HepG2 (cell line): ENCODE measurements at regions not wholly inside any gene's neighbourhood (a gene's known extent, or its start where the extent isn't known, plus 50 kb on each side); places are given as distances from the start of the nearest gene placed in this dataset.
A peak's percentile ranks its signal among the peaks of the same experiment; 100 is the strongest.

Source experiments
- ATAC-seq: fragments of 200-7000 bp; cut with Tn5 transposase; 3 replicates; pipeline ENCODE4 v1.9.1; 2020; ENCODE audit warnings: mild to moderate bottlenecking, moderate library complexity
- BruUV-seq: library from RNA; stranded (reverse); fragments of 400-500 nt; replicated peaks from 2 replicates; lab custom pipeline; 2021; lab: Mats Ljungman, UMichigan
- CTCF ChIA-PET: fragments of 300-600 bp; formaldehyde crosslinking; extraction: SDS; loops from one replicate; lab custom pipeline; 2021; ENCODE audit warnings: low total read pairs, inconsistent platforms, low intra/inter-chr PET ratio; lab: Yijun Ruan, JAX
- POLR2A ChIA-PET: fragments of 350-600 bp; sonication (Branson Sonifier 250); formaldehyde crosslinking; loops from one replicate; lab custom pipeline; 2020; ENCODE audit warnings: antibody characterized with exemption, inconsistent platforms; lab: Yijun Ruan, JAX
- DNase-seq: peaks from one replicate; pipeline ENCODE4 v3.0.0-alpha.2; 2015; ENCODE audit warnings: low spot score
- FAIRE-seq: peaks from 3 replicates; lab custom pipeline; 2011; peaks lifted over from hg19 to GRCh38; lab: Jason Lieb, UNC
- H2AFZ ChIP-seq: one replicate; pipeline ENCODE4 v1.6.1; 2011; ENCODE audit warnings: low read length, inconsistent platforms
- H3K27ac ChIP-seq: fragments of 300-600 bp; 3 replicates; pipeline ENCODE4 v1.8.0; 2011; ENCODE audit warnings: mixed run types, mild to moderate bottlenecking, mixed read lengths, low read length, inconsistent platforms; ENCODE audit not compliant: insufficient read depth; ENCODE audit errors: extremely low read length
- H3K27me3 ChIP-seq, 2 experiments: fragments of 200-600 bp in 1 of 2; 2 replicates in 1 of 2; 3 replicates in 1 of 2; pipeline versions ENCODE4 v1.6.0 to v1.8.0; 2011; ENCODE audit warnings: low read length in 2 of 2, mild to moderate bottlenecking in 2 of 2, moderate library complexity in 2 of 2, inconsistent platforms in 1 of 2; ENCODE audit not compliant: insufficient read depth in 2 of 2, control insufficient read depth in 1 of 2
- H3K36me3 ChIP-seq, 2 experiments: fragments of 200-600 bp in 1 of 2; replicated peaks in 1 of 2; 2 replicates in 1 of 2; 3 replicates in 1 of 2; pipeline versions ENCODE4 v1.5.1 to v1.8.0; 2011; ENCODE audit warnings: low read length in 2 of 2, inconsistent platforms in 1 of 2; ENCODE audit not compliant: insufficient read depth in 2 of 2, control insufficient read depth in 1 of 2
- H3K4me1 ChIP-seq: 2 replicates; pipeline ENCODE4 v1.5.1; 2012; ENCODE audit warnings: low read length, inconsistent platforms; ENCODE audit not compliant: insufficient read depth
- H3K4me2 ChIP-seq: 2 replicates; pipeline ENCODE4 v1.6.0; 2011; ENCODE audit warnings: low read depth, low read length, inconsistent platforms
- H3K4me3 ChIP-seq, 3 experiments: fragments of 200-600 bp in 1 of 3; sonication (generic), shearing (Covaris generic) in 1 of 3; replicated peaks in 1 of 3; 2 replicates each; pipeline ENCODE4 v1.5.1; 2011 to 2016; ENCODE audit warnings: low read length in 3 of 3, inconsistent platforms in 2 of 3, low read depth in 2 of 3, mild to moderate bottlenecking in 2 of 3, control low read depth in 1 of 3, mixed read lengths in 1 of 3; ENCODE audit not compliant: insufficient read depth in 1 of 3
- H3K79me2 ChIP-seq: one replicate; pipeline ENCODE4 v1.6.1; 2011; ENCODE audit warnings: low read length, inconsistent platforms; ENCODE audit not compliant: insufficient read depth
- H3K9ac ChIP-seq: 2 replicates; pipeline ENCODE4 v1.6.0; 2011; ENCODE audit warnings: mild to moderate bottlenecking, low read depth, low read length, inconsistent platforms; ENCODE audit not compliant: insufficient read depth
- H3K9me3 ChIP-seq: 2 replicates; pipeline ENCODE4 v1.5.1; 2012; ENCODE audit warnings: mild to moderate bottlenecking, low read length
- H4K20me1 ChIP-seq: 2 replicates; pipeline ENCODE4 v1.6.0; 2011; ENCODE audit warnings: inconsistent platforms, mild to moderate bottlenecking, low read length, moderate library complexity; ENCODE audit not compliant: insufficient read depth
- IRF2 ChIP-seq: IDR thresholded peaks from 2 replicates; pipeline ENCODE4 v1.6.1; 2018; ENCODE audit warnings: missing genetic modification reagents, missing compliant biosample characterization
- PRPF4 ChIP-seq: fragments of 200-400 bp; formaldehyde crosslinking; IDR thresholded peaks from 2 replicates; pipeline ENCODE4 v1.6.1; 2016; ENCODE audit warnings: low read length, low read depth; ENCODE audit not compliant: poor library complexity, severe bottlenecking
- RFXAP ChIP-seq: sonication (generic); formaldehyde crosslinking; IDR thresholded peaks from 2 replicates; pipeline ENCODE4 v1.4.0; 2020; ENCODE audit warnings: missing genetic modification reagents, borderline replicate concordance
- TCF12 ChIP-seq, 2 experiments: fragments of 450-650 bp in 1 of 2; sonication (generic) in 1 of 2; formaldehyde crosslinking in 1 of 2; IDR thresholded peaks; 2 replicates each; pipeline versions ENCODE4 v1.6.1 to v1.8.0; 2017 to 2022; ENCODE audit warnings: antibody characterized with exemption in 1 of 2, mild to moderate bottlenecking in 1 of 2, missing genetic modification reagents in 1 of 2, moderate library complexity in 1 of 2
- ZBTB38 ChIP-seq: sonication (generic); formaldehyde crosslinking; IDR thresholded peaks from 2 replicates; pipeline ENCODE4 v1.5.1; 2020; ENCODE audit warnings: mild to moderate bottlenecking, missing genetic modification reagents
- ZNF20 ChIP-seq: sonication (generic); formaldehyde crosslinking; IDR thresholded peaks from 2 replicates; pipeline ENCODE4 v1.4.0; 2020; ENCODE audit warnings: mild to moderate bottlenecking, moderate library complexity, missing genetic modification reagents
- WGBS: methylation state at CpG from one replicate; pipeline ENCODE4 v1.1.6; 2017; ENCODE audit warnings: low lambda C conversion rate; 5-methylcytosine and 5-hydroxymethylcytosine counted together
- in situ Hi-C: cut with HindIII; loops from 2 replicates; pipeline ENCODE4 v1.10.0; 2017; ENCODE audit warnings: low pct_unique_long_range_greater_than_20kb; ENCODE audit not compliant: extremely low pct_ligation_motif_present
- intact Hi-C: fragments of 100-400 bp; cut with micrococcal nuclease; formaldehyde crosslinking; loops from one replicate; pipeline ENCODE4 v1.10.0; 2022; ENCODE audit not compliant: unreplicated experiment
- TF ChIP-seq, protein P1 (sequence below): sonication (generic); formaldehyde crosslinking; IDR thresholded peaks from 2 replicates; pipeline ENCODE4 v1.5.0; 2020; ENCODE audit warnings: mild to moderate bottlenecking, missing genetic modification reagents, borderline replicate concordance
- TF ChIP-seq, protein P2 (sequence below): sonication (generic); formaldehyde crosslinking; IDR thresholded peaks from 2 replicates; pipeline ENCODE4 v1.8.1; 2023; ENCODE audit warnings: missing genetic modification reagents, mild to moderate bottlenecking, borderline replicate concordance
- TF ChIP-seq, protein P3 (sequence below): IDR thresholded peaks from 2 replicates; pipeline ENCODE4 v1.6.1; 2016
- TF ChIP-seq, protein P4 (sequence below): sonication (generic); formaldehyde crosslinking; IDR thresholded peaks from 2 replicates; pipeline ENCODE4 v1.9.0; 2021; ENCODE audit warnings: missing genetic modification reagents, borderline replicate concordance
- TF ChIP-seq, protein P5 (sequence below): sonication (generic); formaldehyde crosslinking; IDR thresholded peaks from 2 replicates; pipeline ENCODE4 v1.8.0; 2022; ENCODE audit warnings: low read depth, missing genetic modification reagents
- TF ChIP-seq, protein P6 (sequence below): sonication (generic); formaldehyde crosslinking; IDR thresholded peaks from 2 replicates; pipeline ENCODE4 v1.8.1; 2023; ENCODE audit warnings: mild to moderate bottlenecking, missing genetic modification reagents, borderline replicate concordance

DNA sequence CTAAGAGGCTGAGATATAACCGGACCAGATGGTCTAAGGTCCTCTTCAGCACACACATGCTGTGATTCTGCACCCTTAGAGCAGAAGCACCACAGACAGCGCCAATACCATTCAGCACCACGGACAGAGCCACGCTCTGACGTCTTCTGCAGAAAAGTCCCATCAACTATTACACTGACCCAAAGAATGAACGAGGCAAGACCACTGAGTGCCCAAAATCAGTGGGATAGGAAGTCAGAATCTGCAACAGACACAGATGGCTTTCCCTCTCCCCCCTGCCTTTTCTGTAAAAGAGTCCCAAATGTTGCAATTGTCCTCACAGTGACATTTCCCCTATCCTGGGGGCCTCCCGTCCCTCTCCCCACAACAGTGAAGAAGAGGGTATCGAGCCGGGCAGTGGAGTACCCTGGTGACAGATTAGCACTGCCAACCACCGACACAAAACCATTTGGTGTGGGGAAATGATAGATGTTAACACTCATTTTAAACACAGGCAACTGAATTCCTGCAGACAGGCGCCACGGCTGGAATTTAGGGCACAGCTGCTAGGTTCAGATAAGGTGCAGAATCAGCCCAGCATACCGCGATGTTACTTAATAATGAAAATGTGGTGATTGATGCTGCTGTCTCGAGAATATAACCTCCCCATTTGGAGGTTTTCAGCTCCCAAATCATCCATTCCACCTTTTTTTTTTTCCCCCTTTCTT is 66.6 kb upstream of the CTNNBL1 start:
- H2AFZ ChIP-seq: no peak overlapping the region
- H3K9ac ChIP-seq: no peak overlapping the region
- ChIA-PET CTCF (no interaction called here), POLR2A (no interaction called here)
- peaks cover 15% of the 10 kb centered on the region for H3K4me1 ChIP-seq
- no peak overlapping the region for H3K4me3 ChIP-seq
- peaks cover 4% of the 10 kb centered on the region; the same call in 1 of the 2 replicates for H4K20me1 ChIP-seq
- H3K27ac ChIP-seq: no peak overlapping the region
- H3K9me3 ChIP-seq: no peaks in the 10 kb centered on the region
- in situ Hi-C loops: no loop called here
- BruUV-seq: no TSS peak
- no peaks in the 10 kb centered on the region for H3K27me3 ChIP-seq
- WGBS: 26% methylated on average over 15 of the region's 15 CpGs
- H3K36me3 ChIP-seq: no peaks in the 10 kb centered on the region
- peak; percentile 89 for FAIRE-seq
- intact Hi-C loops: no loop called here
- no peak overlapping the region for H3K4me2 ChIP-seq
- DNase-seq: peak; percentile 61
- H3K79me2 ChIP-seq: no peaks in the 10 kb centered on the region
- ATAC-seq: peak; percentile 73
- TF ChIP-seq, protein P1, sequence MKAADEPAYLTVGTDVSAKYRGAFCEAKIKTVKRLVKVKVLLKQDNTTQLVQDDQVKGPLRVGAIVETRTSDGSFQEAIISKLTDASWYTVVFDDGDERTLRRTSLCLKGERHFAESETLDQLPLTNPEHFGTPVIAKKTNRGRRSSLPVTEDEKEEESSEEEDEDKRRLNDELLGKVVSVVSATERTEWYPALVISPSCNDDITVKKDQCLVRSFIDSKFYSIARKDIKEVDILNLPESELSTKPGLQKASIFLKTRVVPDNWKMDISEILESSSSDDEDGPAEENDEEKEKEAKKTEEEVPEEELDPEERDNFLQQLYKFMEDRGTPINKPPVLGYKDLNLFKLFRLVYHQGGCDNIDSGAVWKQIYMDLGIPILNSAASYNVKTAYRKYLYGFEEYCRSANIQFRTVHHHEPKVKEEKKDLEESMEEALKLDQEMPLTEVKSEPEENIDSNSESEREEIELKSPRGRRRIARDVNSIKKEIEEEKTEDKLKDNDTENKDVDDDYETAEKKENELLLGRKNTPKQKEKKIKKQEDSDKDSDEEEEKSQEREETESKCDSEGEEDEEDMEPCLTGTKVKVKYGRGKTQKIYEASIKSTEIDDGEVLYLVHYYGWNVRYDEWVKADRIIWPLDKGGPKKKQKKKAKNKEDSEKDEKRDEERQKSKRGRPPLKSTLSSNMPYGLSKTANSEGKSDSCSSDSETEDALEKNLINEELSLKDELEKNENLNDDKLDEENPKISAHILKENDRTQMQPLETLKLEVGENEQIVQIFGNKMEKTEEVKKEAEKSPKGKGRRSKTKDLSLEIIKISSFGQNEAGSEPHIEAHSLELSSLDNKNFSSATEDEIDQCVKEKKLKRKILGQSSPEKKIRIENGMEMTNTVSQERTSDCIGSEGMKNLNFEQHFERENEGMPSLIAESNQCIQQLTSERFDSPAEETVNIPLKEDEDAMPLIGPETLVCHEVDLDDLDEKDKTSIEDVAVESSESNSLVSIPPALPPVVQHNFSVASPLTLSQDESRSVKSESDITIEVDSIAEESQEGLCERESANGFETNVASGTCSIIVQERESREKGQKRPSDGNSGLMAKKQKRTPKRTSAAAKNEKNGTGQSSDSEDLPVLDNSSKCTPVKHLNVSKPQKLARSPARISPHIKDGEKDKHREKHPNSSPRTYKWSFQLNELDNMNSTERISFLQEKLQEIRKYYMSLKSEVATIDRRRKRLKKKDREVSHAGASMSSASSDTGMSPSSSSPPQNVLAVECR: peak; percentile 85
- TF ChIP-seq, protein P2, sequence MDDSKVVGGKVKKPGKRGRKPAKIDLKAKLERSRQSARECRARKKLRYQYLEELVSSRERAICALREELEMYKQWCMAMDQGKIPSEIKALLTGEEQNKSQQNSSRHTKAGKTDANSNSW (CRISPR knock-in tag): peak; percentile 99
- TF ChIP-seq, protein P3, sequence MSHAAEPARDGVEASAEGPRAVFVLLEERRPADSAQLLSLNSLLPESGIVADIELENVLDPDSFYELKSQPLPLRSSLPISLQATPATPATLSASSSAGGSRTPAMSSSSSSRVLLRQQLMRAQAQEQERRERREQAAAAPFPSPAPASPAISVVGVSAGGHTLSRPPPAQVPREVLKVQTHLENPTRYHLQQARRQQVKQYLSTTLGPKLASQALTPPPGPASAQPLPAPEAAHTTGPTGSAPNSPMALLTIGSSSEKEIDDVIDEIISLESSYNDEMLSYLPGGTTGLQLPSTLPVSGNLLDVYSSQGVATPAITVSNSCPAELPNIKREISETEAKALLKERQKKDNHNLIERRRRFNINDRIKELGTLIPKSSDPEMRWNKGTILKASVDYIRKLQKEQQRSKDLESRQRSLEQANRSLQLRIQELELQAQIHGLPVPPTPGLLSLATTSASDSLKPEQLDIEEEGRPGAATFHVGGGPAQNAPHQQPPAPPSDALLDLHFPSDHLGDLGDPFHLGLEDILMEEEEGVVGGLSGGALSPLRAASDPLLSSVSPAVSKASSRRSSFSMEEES (CRISPR knock-in tag): peak; percentile 99
- TF ChIP-seq, protein P4, sequence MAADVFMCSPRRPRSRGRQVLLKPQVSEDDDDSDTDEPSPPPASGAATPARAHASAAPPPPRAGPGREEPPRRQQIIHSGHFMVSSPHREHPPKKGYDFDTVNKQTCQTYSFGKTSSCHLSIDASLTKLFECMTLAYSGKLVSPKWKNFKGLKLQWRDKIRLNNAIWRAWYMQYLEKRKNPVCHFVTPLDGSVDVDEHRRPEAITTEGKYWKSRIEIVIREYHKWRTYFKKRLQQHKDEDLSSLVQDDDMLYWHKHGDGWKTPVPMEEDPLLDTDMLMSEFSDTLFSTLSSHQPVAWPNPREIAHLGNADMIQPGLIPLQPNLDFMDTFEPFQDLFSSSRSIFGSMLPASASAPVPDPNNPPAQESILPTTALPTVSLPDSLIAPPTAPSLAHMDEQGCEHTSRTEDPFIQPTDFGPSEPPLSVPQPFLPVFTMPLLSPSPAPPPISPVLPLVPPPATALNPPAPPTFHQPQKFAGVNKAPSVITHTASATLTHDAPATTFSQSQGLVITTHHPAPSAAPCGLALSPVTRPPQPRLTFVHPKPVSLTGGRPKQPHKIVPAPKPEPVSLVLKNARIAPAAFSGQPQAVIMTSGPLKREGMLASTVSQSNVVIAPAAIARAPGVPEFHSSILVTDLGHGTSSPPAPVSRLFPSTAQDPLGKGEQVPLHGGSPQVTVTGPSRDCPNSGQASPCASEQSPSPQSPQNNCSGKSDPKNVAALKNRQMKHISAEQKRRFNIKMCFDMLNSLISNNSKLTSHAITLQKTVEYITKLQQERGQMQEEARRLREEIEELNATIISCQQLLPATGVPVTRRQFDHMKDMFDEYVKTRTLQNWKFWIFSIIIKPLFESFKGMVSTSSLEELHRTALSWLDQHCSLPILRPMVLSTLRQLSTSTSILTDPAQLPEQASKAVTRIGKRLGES (CRISPR knock-in tag): peak; percentile 99
- TF ChIP-seq ZNF20 (CRISPR knock-in tag) (peak; percentile 96), RFXAP (CRISPR knock-in tag) (peak; percentile 98), IRF2 (peak; percentile 99), PRPF4 (no peak), ZBTB38 (CRISPR knock-in tag) (peak; percentile 92), TCF12 (IDR thresholded peaks at IDR 0.05) (no peak), TCF12 (CRISPR knock-in tag; IDR thresholded peaks at IDR 0.05) (no peak; the same call in 1 of the 2 replicates)
- TF ChIP-seq, protein P5, sequence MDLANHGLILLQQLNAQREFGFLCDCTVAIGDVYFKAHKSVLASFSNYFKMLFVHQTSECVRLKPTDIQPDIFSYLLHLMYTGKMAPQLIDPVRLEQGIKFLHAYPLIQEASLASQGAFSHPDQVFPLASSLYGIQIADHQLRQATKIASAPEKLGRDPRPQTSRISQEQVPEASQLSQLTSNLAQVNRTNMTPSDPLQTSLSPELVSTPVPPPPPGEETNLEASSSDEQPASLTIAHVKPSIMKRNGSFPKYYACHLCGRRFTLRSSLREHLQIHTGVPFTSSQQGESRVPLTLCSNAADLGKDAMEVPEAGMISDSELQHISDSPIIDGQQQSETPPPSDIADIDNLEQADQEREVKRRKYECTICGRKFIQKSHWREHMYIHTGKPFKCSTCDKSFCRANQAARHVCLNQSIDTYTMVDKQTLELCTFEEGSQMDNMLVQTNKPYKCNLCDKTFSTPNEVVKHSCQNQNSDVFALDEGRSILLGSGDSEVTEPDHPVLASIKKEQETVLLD (CRISPR knock-in tag): peak; percentile 87; the same call in 1 of the 2 replicates
- TF ChIP-seq, protein P6, sequence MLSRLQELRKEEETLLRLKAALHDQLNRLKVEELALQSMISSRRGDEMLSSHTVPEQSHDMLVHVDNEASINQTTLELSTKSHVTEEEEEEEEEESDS (CRISPR knock-in tag): peak; percentile 99
